Panc1 (cell line): ENCODE measurements at regions not wholly inside any gene's neighbourhood (a gene's known extent, or its start where the extent isn't known, plus 50 kb on each side); places are given as distances from the start of the nearest gene placed in this dataset.

Source experiments
- CTCF ChIP-seq: fragments of 450-650 bp; IDR thresholded peaks from 2 replicates; pipeline ENCODE4 v1.5.1; 2017; ENCODE audit warnings: mild to moderate bottlenecking
- POLR2AphosphoS5 ChIP-seq: IDR thresholded peaks from 2 replicates; pipeline ENCODE4 v1.6.1; 2012; ENCODE audit warnings: mild to moderate bottlenecking, low read depth, low read length, moderate library complexity
- TCF7L2 ChIP-seq: IDR thresholded peaks from 2 replicates; pipeline ENCODE4 v1.6.1; 2011; ENCODE audit warnings: mild to moderate bottlenecking, low read depth, low read length, inconsistent platforms

- TF ChIP-seq POLR2AphosphoS5 = no peak
- no peak for TF ChIP-seq CTCF
- TF ChIP-seq TCF7L2 = no peak
These were observed 166.2 kb downstream of the HSD17B3 start for GRCh38 chr9:96135753-96136290.
